ENCODE measurements at regions not wholly inside any gene's neighbourhood (a gene's known extent, or its start where the extent isn't known, plus 50 kb on each side); places are given as distances from the start of the nearest gene placed in this dataset.

- no peak overlapping the region for H3K27ac ChIP-seq (ENCODE audit: low read depth in 2 of 2, low read length in 1 of 2)
- no peaks in the 10 kb centered on the region for H3K4me1 ChIP-seq (ENCODE audit: control insufficient read depth in 1 of 2, insufficient read depth in 2 of 2, low read depth in 1 of 2, low read length in 1 of 2)
- no peak overlapping the region for H3K4me2 ChIP-seq
- no peaks in the 10 kb centered on the region for H4K20me1 ChIP-seq (ENCODE audit: insufficient read depth)
- no peak overlapping the region for H2AFZ ChIP-seq (ENCODE audit: low read depth)
- no peaks in the 10 kb centered on the region for H3K9me3 ChIP-seq
- H3K9me2 ChIP-seq: no peaks in the 10 kb centered on the region
- H3K27me3 ChIP-seq (ENCODE audit: insufficient read depth): peaks cover 4% of the 10 kb centered on the region; the same call in 1 of the 2 replicates
- no peaks in the 10 kb centered on the region for H3F3A ChIP-seq (replicated peaks; ENCODE audit: insufficient read depth)
- 46% methylated on average over 7 of the region's 7 CpGs for WGBS (ENCODE audit: low lambda C conversion rate)
- no peak for DNase-seq
- no peaks in the 10 kb centered on the region for H3K36me3 ChIP-seq (replicated peaks in 1 of 2; ENCODE audit: control insufficient read depth in 1 of 2, insufficient read depth in 2 of 2, low read length in 1 of 2)
- H3K9ac ChIP-seq: no peak overlapping the region
- CTCF ChIA-PET: no interaction called here
- no peaks in the 10 kb centered on the region for H3K79me2 ChIP-seq (ENCODE audit: insufficient read depth)
- H3K4me3 ChIP-seq (ENCODE audit: low read depth in 2 of 2, low read length in 1 of 2): no peak overlapping the region
- POLR2A ChIA-PET: no interaction called here
- TF ChIP-seq MAX (IDR thresholded peaks at IDR 0.05; ENCODE audit: low read depth) (no peak), RFX5 (IDR thresholded peaks at IDR 0.05; ENCODE audit: low read length) (no peak), GABPA (IDR thresholded peaks at IDR 0.05; ENCODE audit: low read depth) (no peak), EP300 (IDR thresholded peaks at IDR 0.05; ENCODE audit: borderline replicate concordance in 1 of 2, low read depth in 1 of 2, low read length in 1 of 2) (no peak), CTCF (IDR thresholded peaks at IDR 0.05) (no peak), MEF2A (IDR thresholded peaks at IDR 0.05; ENCODE audit: borderline replicate concordance, low read depth) (no peak), EZH2phosphoT487 (IDR thresholded peaks at IDR 0.05; ENCODE audit: borderline replicate concordance, low read depth) (no peak), ZBTB33 (IDR thresholded peaks at IDR 0.05; ENCODE audit: borderline replicate concordance, low read depth) (no peak), MXI1 (IDR thresholded peaks at IDR 0.05; ENCODE audit: low read depth, low read length) (no peak), RCOR1 (IDR thresholded peaks at IDR 0.05; ENCODE audit: low read length) (no peak), CHD2 (IDR thresholded peaks at IDR 0.05; ENCODE audit: low read length, partially characterized antibody) (no peak), FOXJ3 (CRISPR knock-in tag; IDR thresholded peaks at IDR 0.05) (no peak)
Observed at GRCh38 chr2:118616432-118616831, 231.0 kb downstream of the EN1 start.

- Histone ChIP-seq H3K27ac (ENCODE audit: low read depth in 2 of 2, low read length in 1 of 2) (no peak overlapping the region), H3K4me2 (no peak overlapping the region), H3K9me2 (no peaks in the 10 kb centered on the region), H3F3A (replicated peaks; ENCODE audit: insufficient read depth) (no peaks in the 10 kb centered on the region), H2AFZ (ENCODE audit: low read depth) (no peak overlapping the region), H3K27me3 (ENCODE audit: insufficient read depth) (no peaks in the 10 kb centered on the region; the same call in 1 of the 2 replicates), H3K79me2 (ENCODE audit: insufficient read depth) (no peaks in the 10 kb centered on the region), H3K9me3 (no peaks in the 10 kb centered on the region), H3K9ac (no peak overlapping the region), H3K4me1 (ENCODE audit: control insufficient read depth in 1 of 2, insufficient read depth in 2 of 2, low read depth in 1 of 2, low read length in 1 of 2) (no peaks in the 10 kb centered on the region), H3K4me3 (ENCODE audit: low read depth in 2 of 2, low read length in 1 of 2) (no peak overlapping the region), H4K20me1 (ENCODE audit: insufficient read depth) (no peaks in the 10 kb centered on the region), H3K36me3 (replicated peaks in 1 of 2; ENCODE audit: control insufficient read depth in 1 of 2, insufficient read depth in 2 of 2, low read length in 1 of 2) (no peaks in the 10 kb centered on the region)
- no peak for DNase-seq
- 51% methylated on average over 8 of the region's 8 CpGs for WGBS (ENCODE audit: low lambda C conversion rate)
- CTCF ChIA-PET: no interaction called here
- POLR2A ChIA-PET: no interaction called here
- no peak for TF ChIP-seq JUND (IDR thresholded peaks at IDR 0.05)
- TF ChIP-seq SMC3 (IDR thresholded peaks at IDR 0.05; ENCODE audit: low read depth, low read length): no peak
- no peak for TF ChIP-seq CTCF (IDR thresholded peaks at IDR 0.05)
- no peak for TF ChIP-seq SIN3A (IDR thresholded peaks at IDR 0.05; ENCODE audit: borderline replicate concordance, low read depth, low read length)
- no peak for TF ChIP-seq YY1 (IDR thresholded peaks at IDR 0.05; ENCODE audit: low read depth)
- no peak for TF ChIP-seq TCF12 (IDR thresholded peaks at IDR 0.05)
- TF ChIP-seq FOXM1 (IDR thresholded peaks at IDR 0.05; ENCODE audit: low read depth): no peak
- no peak for TF ChIP-seq EP300 (IDR thresholded peaks at IDR 0.05; ENCODE audit: borderline replicate concordance in 1 of 2, low read depth in 1 of 2, low read length in 1 of 2)
- no peak for TF ChIP-seq NFIC (IDR thresholded peaks at IDR 0.05; ENCODE audit: borderline replicate concordance)
- no peak for TF ChIP-seq CHD2 (IDR thresholded peaks at IDR 0.05; ENCODE audit: low read length, partially characterized antibody)
- TF ChIP-seq RFX5 (IDR thresholded peaks at IDR 0.05; ENCODE audit: low read length): no peak
- TF ChIP-seq FOSL2 (IDR thresholded peaks at IDR 0.05; ENCODE audit: borderline replicate concordance, low read depth): no peak
- no peak for TF ChIP-seq GABPA (IDR thresholded peaks at IDR 0.05; ENCODE audit: low read depth)
- TF ChIP-seq POLR2AphosphoS5 (IDR thresholded peaks at IDR 0.05; ENCODE audit: low read depth, low read length): no peak
- no peak for TF ChIP-seq USF2 (IDR thresholded peaks at IDR 0.05; ENCODE audit: borderline replicate concordance, low read depth, low read length)
Observed at GRCh38 chr2:118614841-118615271, 232.6 kb downstream of the EN1 start.
